Glutamatergic neuron (in vitro differentiated cells): ENCODE measurements at regions not wholly inside any gene's neighbourhood (a gene's known extent, or its start where the extent isn't known, plus 50 kb on each side); places are given as distances from the start of the nearest gene placed in this dataset.
"Not testable (repeated sequence)": the region's sequence is repeated elsewhere in the genome, so short reads cannot be mapped to it uniquely, and the experiment has no call there.

ENCODE experiments used
- DNase-seq: peaks from one replicate; pipeline ENCODE4 v3.0.0; 2022
- H3K27ac Mint-ChIP-seq: one replicate; pipeline ENCODE4 v1.8.0; 2020; ENCODE audit warnings: mild to moderate bottlenecking, mixed read lengths, inconsistent platforms; ENCODE audit not compliant: unreplicated experiment
- H3K27me3 Mint-ChIP-seq: one replicate; pipeline ENCODE4 v1.8.0; 2020; ENCODE audit warnings: mild to moderate bottlenecking, moderate library complexity, mixed read lengths, inconsistent platforms; ENCODE audit not compliant: unreplicated experiment
- H3K36me3 Mint-ChIP-seq: one replicate; pipeline ENCODE4 v1.8.0; 2020; ENCODE audit warnings: mild to moderate bottlenecking, mixed read lengths, inconsistent platforms; ENCODE audit not compliant: unreplicated experiment
- H3K4me1 Mint-ChIP-seq: one replicate; pipeline ENCODE4 v1.8.0; 2020; ENCODE audit warnings: mild to moderate bottlenecking, low read depth, mixed read lengths, inconsistent platforms; ENCODE audit not compliant: unreplicated experiment
- H3K4me3 Mint-ChIP-seq: one replicate; pipeline ENCODE4 v1.8.0; 2020; ENCODE audit warnings: mild to moderate bottlenecking, mixed read lengths, inconsistent platforms; ENCODE audit not compliant: unreplicated experiment
- H3K9me3 Mint-ChIP-seq: one replicate; pipeline ENCODE4 v1.8.0; 2020; ENCODE audit warnings: mild to moderate bottlenecking, moderate library complexity, mixed read lengths, inconsistent platforms; ENCODE audit not compliant: unreplicated experiment
- TF ChIP-seq, protein P1 (sequence below): fragments of 200-600 bp; sonication (generic); IDR thresholded peaks from one replicate; pipeline ENCODE4 v1.5.0; 2021; ENCODE audit not compliant: partially characterized antibody, unreplicated experiment

DNA sequence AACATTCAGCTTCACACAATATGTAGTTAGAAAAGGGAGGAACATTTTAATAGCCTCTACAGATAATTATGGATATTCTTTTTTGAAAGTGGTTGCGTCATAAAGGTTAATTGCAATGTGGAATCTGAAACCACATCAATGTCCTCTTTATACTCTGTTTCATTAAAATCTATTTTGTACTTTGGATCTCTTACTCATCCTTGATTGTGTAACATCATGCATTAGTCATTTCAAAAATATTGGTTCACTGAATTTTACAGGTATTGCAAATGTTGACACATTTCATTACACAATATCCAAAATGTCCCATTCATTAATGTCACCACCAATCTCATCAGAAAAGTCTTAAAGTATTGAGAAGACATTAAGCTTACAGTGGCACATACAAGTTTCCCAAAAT lies 62.7 kb upstream of the USP9X start:
- H3K27me3 Mint-ChIP-seq: no peaks in the 10 kb centered on the region
- peaks cover 13% of the 10 kb centered on the region for H3K4me1 Mint-ChIP-seq
- H3K36me3 Mint-ChIP-seq: no peaks in the 10 kb centered on the region
- no peaks in the 10 kb centered on the region for H3K9me3 Mint-ChIP-seq
- H3K27ac Mint-ChIP-seq: no peak overlapping the region
- TF ChIP-seq, protein P1, sequence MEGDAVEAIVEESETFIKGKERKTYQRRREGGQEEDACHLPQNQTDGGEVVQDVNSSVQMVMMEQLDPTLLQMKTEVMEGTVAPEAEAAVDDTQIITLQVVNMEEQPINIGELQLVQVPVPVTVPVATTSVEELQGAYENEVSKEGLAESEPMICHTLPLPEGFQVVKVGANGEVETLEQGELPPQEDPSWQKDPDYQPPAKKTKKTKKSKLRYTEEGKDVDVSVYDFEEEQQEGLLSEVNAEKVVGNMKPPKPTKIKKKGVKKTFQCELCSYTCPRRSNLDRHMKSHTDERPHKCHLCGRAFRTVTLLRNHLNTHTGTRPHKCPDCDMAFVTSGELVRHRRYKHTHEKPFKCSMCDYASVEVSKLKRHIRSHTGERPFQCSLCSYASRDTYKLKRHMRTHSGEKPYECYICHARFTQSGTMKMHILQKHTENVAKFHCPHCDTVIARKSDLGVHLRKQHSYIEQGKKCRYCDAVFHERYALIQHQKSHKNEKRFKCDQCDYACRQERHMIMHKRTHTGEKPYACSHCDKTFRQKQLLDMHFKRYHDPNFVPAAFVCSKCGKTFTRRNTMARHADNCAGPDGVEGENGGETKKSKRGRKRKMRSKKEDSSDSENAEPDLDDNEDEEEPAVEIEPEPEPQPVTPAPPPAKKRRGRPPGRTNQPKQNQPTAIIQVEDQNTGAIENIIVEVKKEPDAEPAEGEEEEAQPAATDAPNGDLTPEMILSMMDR: no peak
- no peak for DNase-seq
- H3K4me3 Mint-ChIP-seq: no peak overlapping the region

DNA sequence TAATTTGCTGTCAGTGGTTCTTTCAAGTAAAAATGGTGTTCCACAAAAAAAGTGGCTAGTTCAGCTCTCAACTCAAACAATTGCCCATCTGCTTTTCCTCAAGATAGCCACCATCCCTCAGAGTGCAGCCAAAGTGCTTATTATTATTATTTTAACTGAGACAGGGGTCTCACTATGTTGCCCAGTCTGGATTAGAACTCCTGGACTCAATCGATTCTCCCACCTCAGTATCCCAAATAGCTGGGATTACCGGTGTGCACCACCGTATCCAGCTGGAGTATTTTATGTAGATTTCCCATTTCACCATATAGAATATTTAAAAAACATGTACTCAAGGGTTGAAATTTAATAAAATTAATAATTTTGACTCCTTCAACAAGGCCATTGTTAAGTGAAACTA lies 62.1 kb upstream of the USP9X start:
- H3K4me3 Mint-ChIP-seq: no peak overlapping the region
- H3K9me3 Mint-ChIP-seq: no peaks in the 10 kb centered on the region
- no peak for DNase-seq
- H3K27ac Mint-ChIP-seq: no peak overlapping the region
- H3K36me3 Mint-ChIP-seq: no peaks in the 10 kb centered on the region
- TF ChIP-seq, protein P1: no peak
- H3K27me3 Mint-ChIP-seq: no peaks in the 10 kb centered on the region
- H3K4me1 Mint-ChIP-seq: peaks cover 13% of the 10 kb centered on the region

DNA sequence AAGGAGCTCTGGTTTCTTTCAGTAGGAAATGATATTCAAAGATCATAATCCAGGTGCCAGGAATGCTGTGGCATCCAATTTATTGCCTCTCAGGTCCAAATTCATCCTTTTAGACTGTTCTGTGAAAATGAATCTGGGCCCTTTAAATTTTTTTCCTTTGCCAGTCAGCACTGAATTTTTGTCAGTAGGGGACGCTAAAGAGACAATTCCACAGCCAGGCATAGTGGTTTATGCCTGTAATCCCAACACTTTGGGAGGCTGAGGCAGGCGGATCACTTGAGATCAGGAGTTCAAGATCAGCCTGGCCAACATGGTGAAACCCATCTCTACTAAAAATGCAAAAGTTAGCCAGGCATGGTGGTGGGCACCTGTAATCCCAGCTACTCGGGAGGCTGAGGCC lies 60.9 kb upstream of the USP9X start:
- not testable (repeated sequence) for H3K4me3 Mint-ChIP-seq, H3K9me3 Mint-ChIP-seq, H3K27me3 Mint-ChIP-seq, H3K36me3 Mint-ChIP-seq, H3K4me1 Mint-ChIP-seq, H3K27ac Mint-ChIP-seq, DNase-seq

DNA sequence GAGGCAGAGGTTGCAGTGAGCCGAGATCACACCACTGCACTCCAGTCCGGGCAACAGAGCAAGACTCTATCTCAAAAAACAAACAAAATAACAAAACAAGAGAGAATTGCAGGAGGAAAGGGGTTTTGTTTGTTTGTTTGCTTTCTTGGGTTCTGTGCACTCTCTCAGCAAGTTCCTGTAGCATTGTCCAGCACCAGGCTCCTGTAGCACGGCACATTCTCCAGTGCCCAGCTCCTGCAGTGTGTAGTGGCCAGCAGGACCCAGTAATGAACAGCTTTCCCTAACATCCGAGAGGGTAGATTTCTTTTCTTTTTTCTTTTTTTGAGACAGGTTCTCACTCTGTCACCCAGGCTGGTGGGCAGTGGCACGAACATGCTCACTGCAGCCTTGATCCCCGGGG lies 60.5 kb upstream of the USP9X start:
- TF ChIP-seq, protein P1: no peak
- H3K27me3 Mint-ChIP-seq: no peaks in the 10 kb centered on the region
- H3K36me3 Mint-ChIP-seq: no peaks in the 10 kb centered on the region
- no peak overlapping the region for H3K27ac Mint-ChIP-seq
- H3K4me3 Mint-ChIP-seq: no peak overlapping the region
- H3K9me3 Mint-ChIP-seq: no peaks in the 10 kb centered on the region
- DNase-seq: no peak
- H3K4me1 Mint-ChIP-seq: peaks cover 10% of the 10 kb centered on the region

DNA sequence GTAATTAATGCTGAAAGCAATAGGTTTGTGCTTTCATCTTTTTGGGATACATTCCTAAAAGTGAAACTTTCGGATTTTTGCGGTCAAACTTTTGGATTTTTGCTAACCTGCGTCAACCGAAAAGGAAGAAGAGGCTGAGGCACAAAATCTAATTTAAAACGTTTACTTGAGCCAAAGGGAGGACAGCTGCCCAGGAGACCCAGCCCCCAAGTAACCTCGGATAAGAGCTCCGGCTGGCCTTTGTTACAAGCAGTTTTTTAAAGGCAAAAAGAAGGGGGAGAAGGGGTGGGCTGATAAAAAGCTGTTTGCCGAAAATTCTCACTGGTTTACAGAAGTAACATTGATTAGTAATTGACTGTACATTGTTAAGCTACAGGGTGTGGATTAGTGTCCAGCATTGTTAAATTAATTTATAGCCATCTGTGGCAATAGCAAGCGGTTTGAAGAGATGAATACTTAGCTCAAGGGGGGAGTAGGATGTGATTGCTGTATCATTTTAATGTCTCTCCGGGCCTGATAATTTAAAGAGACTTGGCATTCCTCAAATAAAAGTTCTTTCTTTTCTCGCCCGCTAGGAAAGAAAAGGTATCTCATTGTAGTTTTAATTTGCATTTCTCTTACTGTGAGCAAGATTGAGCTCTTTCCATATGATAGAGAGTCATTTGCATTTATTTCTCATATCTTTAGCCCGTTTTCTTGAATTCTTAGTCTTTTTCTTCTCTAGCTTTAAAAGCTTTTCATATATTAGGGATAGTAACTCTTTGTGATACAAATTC lies 59.1 kb upstream of the USP9X start:
- H3K27ac Mint-ChIP-seq: peak overlapping the region; percentile 77
- no peak for DNase-seq
- H3K4me1 Mint-ChIP-seq: peaks cover 10% of the 10 kb centered on the region
- no peaks in the 10 kb centered on the region for H3K27me3 Mint-ChIP-seq
- H3K9me3 Mint-ChIP-seq: no peaks in the 10 kb centered on the region
- no peaks in the 10 kb centered on the region for H3K36me3 Mint-ChIP-seq
- TF ChIP-seq, protein P1: no peak
- H3K4me3 Mint-ChIP-seq: peak overlapping the region; percentile 46
